LNCAP (cell line): ENCODE measurements at regions not wholly inside any gene's neighbourhood (a gene's known extent, or its start where the extent isn't known, plus 50 kb on each side); places are given as distances from the start of the nearest gene placed in this dataset.

Experiments used
- TF ChIP-seq, protein P1 (sequence below): fragments of 450-650 bp; IDR thresholded peaks from 2 replicates; pipeline ENCODE4 v1.5.1; 2017; ENCODE audit warnings: mild to moderate bottlenecking

DNA sequence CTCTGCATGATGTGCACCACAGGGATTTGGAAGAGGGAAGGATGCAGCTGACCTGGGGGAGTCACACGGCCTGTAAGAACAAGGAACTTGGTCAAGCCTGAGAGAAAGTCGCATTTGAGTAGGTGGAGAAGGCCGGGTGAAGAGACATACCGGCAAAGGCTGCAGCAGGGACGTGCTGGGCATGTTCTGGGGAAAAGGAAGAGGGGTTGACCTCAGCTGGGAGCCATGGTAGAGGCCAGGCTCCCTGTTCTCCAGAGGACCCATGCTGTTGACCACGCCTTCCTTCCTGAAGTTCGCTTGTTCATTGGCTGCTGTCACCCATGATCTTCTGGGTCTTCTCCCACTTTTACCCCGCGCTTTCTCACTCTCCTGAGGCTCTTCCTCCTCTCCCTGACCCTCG lies 84.5 kb downstream of the HTR5A start:
- TF ChIP-seq, protein P1, sequence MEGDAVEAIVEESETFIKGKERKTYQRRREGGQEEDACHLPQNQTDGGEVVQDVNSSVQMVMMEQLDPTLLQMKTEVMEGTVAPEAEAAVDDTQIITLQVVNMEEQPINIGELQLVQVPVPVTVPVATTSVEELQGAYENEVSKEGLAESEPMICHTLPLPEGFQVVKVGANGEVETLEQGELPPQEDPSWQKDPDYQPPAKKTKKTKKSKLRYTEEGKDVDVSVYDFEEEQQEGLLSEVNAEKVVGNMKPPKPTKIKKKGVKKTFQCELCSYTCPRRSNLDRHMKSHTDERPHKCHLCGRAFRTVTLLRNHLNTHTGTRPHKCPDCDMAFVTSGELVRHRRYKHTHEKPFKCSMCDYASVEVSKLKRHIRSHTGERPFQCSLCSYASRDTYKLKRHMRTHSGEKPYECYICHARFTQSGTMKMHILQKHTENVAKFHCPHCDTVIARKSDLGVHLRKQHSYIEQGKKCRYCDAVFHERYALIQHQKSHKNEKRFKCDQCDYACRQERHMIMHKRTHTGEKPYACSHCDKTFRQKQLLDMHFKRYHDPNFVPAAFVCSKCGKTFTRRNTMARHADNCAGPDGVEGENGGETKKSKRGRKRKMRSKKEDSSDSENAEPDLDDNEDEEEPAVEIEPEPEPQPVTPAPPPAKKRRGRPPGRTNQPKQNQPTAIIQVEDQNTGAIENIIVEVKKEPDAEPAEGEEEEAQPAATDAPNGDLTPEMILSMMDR = no peak

DNA sequence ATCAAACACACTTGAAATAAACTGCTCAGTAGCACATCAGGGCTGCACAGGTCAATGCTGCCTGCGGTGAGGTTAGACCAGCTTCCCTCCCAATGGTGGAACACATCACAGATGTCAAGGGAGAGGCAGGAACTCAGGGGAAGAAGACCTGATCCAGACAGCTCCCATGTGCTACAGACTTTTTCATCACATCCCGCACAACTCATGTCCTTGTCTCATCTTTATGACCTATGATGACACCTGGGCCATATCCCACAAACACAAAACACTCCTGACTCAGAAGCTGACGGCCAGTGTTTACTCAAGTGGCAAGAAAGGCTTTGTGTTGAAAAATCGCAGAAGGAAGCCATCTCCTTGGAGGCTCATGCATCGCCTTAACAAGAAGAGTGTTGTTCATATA lies 91.6 kb downstream of the HTR5A start:
- TF ChIP-seq, protein P1 = no peak

DNA sequence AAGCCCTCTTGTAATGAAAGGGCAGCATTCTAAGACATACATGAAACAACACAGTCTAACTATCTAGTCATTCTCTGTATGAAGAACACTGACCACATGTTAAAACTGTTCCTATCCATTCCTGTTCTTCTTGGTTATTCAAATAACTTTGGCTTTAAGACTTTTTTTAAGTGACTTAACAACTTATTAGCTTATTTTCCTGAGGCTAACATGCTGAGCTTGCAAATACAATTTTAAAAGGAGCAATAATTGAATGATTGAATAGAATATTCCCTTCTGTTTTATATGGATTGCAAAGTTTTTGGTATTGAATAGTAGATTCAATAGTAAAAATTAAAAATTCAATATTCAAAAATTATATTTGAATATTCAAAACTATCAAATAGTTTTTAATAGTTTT lies 92.3 kb downstream of the HTR5A start:
- TF ChIP-seq, protein P1 = no peak

DNA sequence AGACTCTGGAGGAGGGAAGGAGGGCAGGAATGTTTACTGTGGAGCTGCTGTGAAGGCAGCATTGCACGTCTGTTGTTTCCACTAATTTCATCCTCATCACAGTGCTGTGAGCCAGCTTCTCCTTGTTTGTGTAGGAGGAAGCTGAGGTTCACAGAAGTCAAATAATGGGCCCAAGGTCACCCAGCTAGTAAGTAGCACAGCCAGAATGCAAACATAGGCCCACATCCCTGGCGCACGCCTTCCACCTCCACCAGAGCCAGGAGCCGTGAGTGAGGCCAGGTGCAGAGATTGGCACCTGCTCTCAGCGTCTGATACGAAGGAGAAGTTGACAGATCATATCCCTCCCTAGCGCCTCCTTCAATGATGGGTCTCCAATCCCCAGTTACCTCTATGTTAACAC lies 93.6 kb downstream of the HTR5A start:
- TF ChIP-seq, protein P1 = no peak

DNA sequence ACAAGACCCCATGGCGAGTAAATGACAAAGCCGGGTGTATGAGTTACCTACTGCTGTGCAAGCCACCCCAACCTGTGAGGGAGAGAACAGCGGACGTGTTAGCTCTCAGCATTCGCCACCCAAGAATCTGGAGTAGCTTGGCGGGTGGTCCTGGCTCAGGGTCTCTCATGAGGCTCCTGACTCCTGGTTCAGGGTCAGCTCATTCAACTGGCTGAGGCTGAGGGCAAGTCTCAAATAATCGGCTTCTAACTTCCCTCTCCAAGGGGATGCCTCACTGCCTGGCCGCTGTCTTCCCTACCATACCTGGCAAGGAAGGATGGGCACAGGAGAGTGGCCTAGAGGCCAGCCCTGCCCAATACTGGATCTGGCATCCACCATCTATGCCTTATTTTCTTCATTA lies 94.2 kb downstream of the HTR5A start:
- TF ChIP-seq, protein P1 = no peak

DNA sequence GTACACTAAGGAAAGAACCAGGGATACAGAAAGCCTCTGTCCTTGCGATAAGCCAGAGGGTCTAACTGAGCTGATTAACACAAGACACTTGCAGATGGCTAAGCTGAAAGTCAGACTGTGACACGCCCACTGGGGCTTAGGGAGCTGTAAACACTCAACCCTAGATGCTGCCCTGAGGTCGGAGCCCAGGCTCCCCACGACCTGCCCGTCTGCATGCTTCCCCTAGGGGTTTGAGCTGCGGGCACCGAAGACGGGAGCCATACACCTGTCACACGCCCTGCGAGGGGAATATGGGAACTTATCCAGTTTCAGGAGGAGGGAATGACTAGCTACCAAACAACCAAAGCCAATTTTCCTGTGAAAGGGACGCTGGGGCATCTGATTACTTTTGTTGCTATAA lies 96.0 kb downstream of the HTR5A start:
- TF ChIP-seq, protein P1 = no peak

DNA sequence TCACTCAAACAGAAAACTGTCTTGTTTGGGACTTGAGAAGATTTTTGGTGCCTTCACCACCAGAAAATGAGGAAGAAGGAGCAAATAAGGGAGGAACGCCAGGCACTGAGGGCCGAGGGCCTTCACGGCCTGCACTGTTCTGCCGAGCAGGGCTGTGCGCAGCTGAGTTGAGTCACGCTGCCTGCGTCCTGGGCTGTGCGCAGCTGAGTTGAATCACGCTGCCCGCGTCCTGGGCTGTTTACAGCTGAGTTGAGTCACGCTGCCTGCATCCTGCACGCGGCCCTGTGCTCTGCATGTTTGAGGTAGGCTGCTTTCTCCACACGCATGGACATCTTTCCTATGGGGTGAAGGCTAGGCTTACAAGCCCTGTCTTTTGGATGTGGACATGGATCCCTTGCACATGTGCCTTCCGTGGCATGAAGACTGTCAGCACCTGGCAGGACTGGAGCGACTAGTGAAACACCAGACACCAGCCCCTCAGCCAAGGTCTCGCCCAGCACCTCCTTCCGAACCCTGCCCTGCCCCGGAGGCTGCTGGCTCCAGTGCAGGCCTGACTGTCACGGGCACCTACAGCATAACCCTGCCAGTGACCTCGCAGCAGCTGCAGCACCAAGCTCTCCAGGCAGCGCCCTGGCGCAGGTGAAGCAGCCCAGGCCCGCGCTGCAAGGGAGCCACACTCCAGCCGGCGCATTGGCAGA lies 96.7 kb downstream of the HTR5A start:
- TF ChIP-seq, protein P1 = no peak
